Neutrophil (primary cell): ENCODE measurements at regions not wholly inside any gene's neighbourhood (a gene's known extent, or its start where the extent isn't known, plus 50 kb on each side); places are given as distances from the start of the nearest gene placed in this dataset.

Experiments used
- H3K27ac ChIP-seq: fragments of 200-600 bp; sonication (generic); 2 replicates; pipeline ENCODE4 v1.5.1; 2016; ENCODE audit warnings: mild to moderate bottlenecking, moderate library complexity
- H3K27me3 ChIP-seq: fragments of 200-600 bp; sonication (generic); 2 replicates; pipeline ENCODE4 v1.6.0; 2016; ENCODE audit warnings: mild to moderate bottlenecking
- H3K36me3 ChIP-seq: fragments of 200-600 bp; sonication (generic); 2 replicates; pipeline ENCODE4 v1.5.1; 2017
- H3K4me1 ChIP-seq, 2 experiments: fragments of 200-600 bp in 1 of 2; sonication (generic) in 1 of 2; 1 replicate in 1 of 2; 2 replicates in 1 of 2; pipeline versions ENCODE4 v1.5.1 to v1.6.1; 2013 to 2016; ENCODE audit warnings: low read depth in 1 of 2, low read length in 1 of 2, mild to moderate bottlenecking in 1 of 2, moderate library complexity in 1 of 2; ENCODE audit not compliant: control insufficient read depth in 1 of 2, insufficient read depth in 1 of 2
- H3K4me3 ChIP-seq, 2 experiments: fragments of 200-600 bp in 1 of 2; sonication (generic) in 1 of 2; 1 replicate in 1 of 2; 2 replicates in 1 of 2; pipeline ENCODE4 v1.5.1; 2013 to 2016; ENCODE audit warnings: low read depth in 1 of 2, low read length in 1 of 2, mild to moderate bottlenecking in 1 of 2, moderate library complexity in 1 of 2
- H3K9me3 ChIP-seq: fragments of 200-600 bp; sonication (generic); 2 replicates; pipeline ENCODE4 v1.5.1; 2016
- CTCF ChIP-seq: fragments of 200-600 bp; sonication (generic); IDR thresholded peaks from 2 replicates; pipeline ENCODE4 v1.5.1; 2016; ENCODE audit warnings: antibody characterized with exemption

GRCh38 chr3:5563537-5564277 is 376.2 kb downstream of the EDEM1 start:
- Histone ChIP-seq H3K4me3 (no peak overlapping the region), H3K9me3 (no peaks in the 10 kb centered on the region), H3K4me1 (no peaks in the 10 kb centered on the region), H3K27ac (no peak overlapping the region), H3K36me3 (no peaks in the 10 kb centered on the region), H3K27me3 (no peaks in the 10 kb centered on the region)
- no peak for TF ChIP-seq CTCF

- Histone ChIP-seq H3K27ac (no peak overlapping the region), H3K9me3 (no peaks in the 10 kb centered on the region), H3K4me3 (no peak overlapping the region), H3K36me3 (no peaks in the 10 kb centered on the region), H3K27me3 (no peaks in the 10 kb centered on the region), H3K4me1 (no peaks in the 10 kb centered on the region)
- TF ChIP-seq CTCF = no peak
These were observed 376.8 kb downstream of the EDEM1 start for GRCh38 chr3:5564278-5564666.

- TF ChIP-seq CTCF = no peak
- H3K36me3 ChIP-seq = no peaks in the 10 kb centered on the region
- no peak overlapping the region for H3K27ac ChIP-seq
- no peak overlapping the region for H3K4me3 ChIP-seq
- no peaks in the 10 kb centered on the region for H3K9me3 ChIP-seq
- H3K27me3 ChIP-seq = no peaks in the 10 kb centered on the region
- H3K4me1 ChIP-seq = no peaks in the 10 kb centered on the region
These were observed 377.5 kb downstream of the EDEM1 start for GRCh38 chr3:5565026-5565425.

- Histone ChIP-seq H3K27ac (no peak overlapping the region), H3K4me1 (no peaks in the 10 kb centered on the region), H3K36me3 (no peaks in the 10 kb centered on the region), H3K27me3 (no peaks in the 10 kb centered on the region), H3K9me3 (no peaks in the 10 kb centered on the region), H3K4me3 (no peak overlapping the region)
- no peak for TF ChIP-seq CTCF
These were observed 379.6 kb downstream of the EDEM1 start for GRCh38 chr3:5567113-5567512.

- Histone ChIP-seq H3K27me3 (no peaks in the 10 kb centered on the region), H3K9me3 (no peaks in the 10 kb centered on the region), H3K4me1 (no peaks in the 10 kb centered on the region), H3K4me3 (no peak overlapping the region), H3K27ac (no peak overlapping the region), H3K36me3 (no peaks in the 10 kb centered on the region)
- no peak for TF ChIP-seq CTCF
These were observed 380.9 kb downstream of the EDEM1 start for GRCh38 chr3:5568451-5568850.
